Progenitor cell of endocrine pancreas (in vitro differentiated cells): ENCODE measurements at regions not wholly inside any gene's neighbourhood (a gene's known extent, or its start where the extent isn't known, plus 50 kb on each side); places are given as distances from the start of the nearest gene placed in this dataset.
"Not testable (repeated sequence)": the region's sequence is repeated elsewhere in the genome, so short reads cannot be mapped to it uniquely, and the experiment has no call there.

Experiments
- DNase-seq: peaks from one replicate; pipeline ENCODE4 v3.0.0; 2021; ENCODE audit warnings: low spot score; ENCODE audit not compliant: unreplicated experiment
- H3K27ac Mint-ChIP-seq: 2 replicates; pipeline ENCODE4 v1.8.0; 2021; ENCODE audit warnings: mild to moderate bottlenecking, moderate library complexity, mixed read lengths
- H3K27me3 Mint-ChIP-seq: 2 replicates; pipeline ENCODE4 v1.8.0; 2021; ENCODE audit warnings: mixed read lengths
- H3K36me3 Mint-ChIP-seq: 2 replicates; pipeline ENCODE4 v1.8.0; 2022; ENCODE audit warnings: mixed read lengths; ENCODE audit not compliant: insufficient read depth
- H3K4me1 Mint-ChIP-seq: 2 replicates; pipeline ENCODE4 v1.8.0; 2021; ENCODE audit warnings: low read depth, mixed read lengths
- H3K4me3 Mint-ChIP-seq: 2 replicates; pipeline ENCODE4 v1.8.0; 2021; ENCODE audit warnings: low read depth, mild to moderate bottlenecking, moderate library complexity, mixed read lengths
- H3K9me3 Mint-ChIP-seq: 2 replicates; pipeline ENCODE4 v1.8.0; 2021; ENCODE audit warnings: low read depth, mixed read lengths
- TF ChIP-seq, protein P1 (sequence below): fragments of 200-600 bp; sonication (generic); IDR thresholded peaks from one replicate; pipeline ENCODE4 v1.5.0; 2021; ENCODE audit warnings: antibody characterized with exemption, mild to moderate bottlenecking; ENCODE audit not compliant: unreplicated experiment

GRCh38 chr5:130402906-130403305, 498.6 kb downstream of the CHSY3 start:
- H3K4me3 Mint-ChIP-seq, result no peak overlapping the region
- H3K4me1 Mint-ChIP-seq, result peaks cover 3% of the 10 kb centered on the region
- DNase-seq, result no peak
- no peak overlapping the region for H3K27ac Mint-ChIP-seq
- TF ChIP-seq, protein P1, sequence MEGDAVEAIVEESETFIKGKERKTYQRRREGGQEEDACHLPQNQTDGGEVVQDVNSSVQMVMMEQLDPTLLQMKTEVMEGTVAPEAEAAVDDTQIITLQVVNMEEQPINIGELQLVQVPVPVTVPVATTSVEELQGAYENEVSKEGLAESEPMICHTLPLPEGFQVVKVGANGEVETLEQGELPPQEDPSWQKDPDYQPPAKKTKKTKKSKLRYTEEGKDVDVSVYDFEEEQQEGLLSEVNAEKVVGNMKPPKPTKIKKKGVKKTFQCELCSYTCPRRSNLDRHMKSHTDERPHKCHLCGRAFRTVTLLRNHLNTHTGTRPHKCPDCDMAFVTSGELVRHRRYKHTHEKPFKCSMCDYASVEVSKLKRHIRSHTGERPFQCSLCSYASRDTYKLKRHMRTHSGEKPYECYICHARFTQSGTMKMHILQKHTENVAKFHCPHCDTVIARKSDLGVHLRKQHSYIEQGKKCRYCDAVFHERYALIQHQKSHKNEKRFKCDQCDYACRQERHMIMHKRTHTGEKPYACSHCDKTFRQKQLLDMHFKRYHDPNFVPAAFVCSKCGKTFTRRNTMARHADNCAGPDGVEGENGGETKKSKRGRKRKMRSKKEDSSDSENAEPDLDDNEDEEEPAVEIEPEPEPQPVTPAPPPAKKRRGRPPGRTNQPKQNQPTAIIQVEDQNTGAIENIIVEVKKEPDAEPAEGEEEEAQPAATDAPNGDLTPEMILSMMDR, result no peak
- no peaks in the 10 kb centered on the region for H3K27me3 Mint-ChIP-seq
- H3K9me3 Mint-ChIP-seq, result peaks cover 11% of the 10 kb centered on the region
- H3K36me3 Mint-ChIP-seq, result peaks cover 2% of the 10 kb centered on the region

DNA sequence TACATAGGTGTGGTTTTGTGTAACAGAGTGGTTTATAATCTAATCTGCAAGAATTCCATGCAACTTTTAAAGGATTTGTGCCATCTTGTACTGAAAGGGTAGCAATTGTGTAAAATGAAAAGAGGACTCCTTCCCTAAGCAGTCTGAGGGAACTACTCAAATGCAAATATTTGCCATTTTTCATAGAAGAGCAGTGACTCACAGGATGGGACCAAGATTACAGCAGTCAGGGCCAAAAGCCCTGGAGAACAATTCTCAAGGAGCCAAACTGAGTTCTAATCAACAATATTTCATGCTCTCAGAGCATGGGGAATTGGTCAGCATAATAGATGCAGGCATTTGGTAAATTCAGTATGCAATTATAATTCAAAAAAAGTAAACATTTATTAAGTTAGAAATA, 495.8 kb downstream of the CHSY3 start:
- TF ChIP-seq, protein P1, result no peak
- H3K4me3 Mint-ChIP-seq, result no peak overlapping the region
- H3K36me3 Mint-ChIP-seq, result peaks cover 2% of the 10 kb centered on the region
- peaks cover 6% of the 10 kb centered on the region for H3K9me3 Mint-ChIP-seq
- no peak overlapping the region for H3K27ac Mint-ChIP-seq
- no peak for DNase-seq
- peaks cover 3% of the 10 kb centered on the region for H3K4me1 Mint-ChIP-seq
- no peaks in the 10 kb centered on the region for H3K27me3 Mint-ChIP-seq

GRCh38 chr5:130398825-130399224, 494.6 kb downstream of the CHSY3 start:
- Mint-ChIP-seq H3K36me3 (peaks cover 4% of the 10 kb centered on the region), H3K27ac (no peak overlapping the region), H3K4me3 (no peak overlapping the region), H3K4me1 (peaks cover 3% of the 10 kb centered on the region), H3K27me3 (no peaks in the 10 kb centered on the region), H3K9me3 (peaks cover 9% of the 10 kb centered on the region)
- TF ChIP-seq, protein P1, result no peak
- no peak for DNase-seq

DNA sequence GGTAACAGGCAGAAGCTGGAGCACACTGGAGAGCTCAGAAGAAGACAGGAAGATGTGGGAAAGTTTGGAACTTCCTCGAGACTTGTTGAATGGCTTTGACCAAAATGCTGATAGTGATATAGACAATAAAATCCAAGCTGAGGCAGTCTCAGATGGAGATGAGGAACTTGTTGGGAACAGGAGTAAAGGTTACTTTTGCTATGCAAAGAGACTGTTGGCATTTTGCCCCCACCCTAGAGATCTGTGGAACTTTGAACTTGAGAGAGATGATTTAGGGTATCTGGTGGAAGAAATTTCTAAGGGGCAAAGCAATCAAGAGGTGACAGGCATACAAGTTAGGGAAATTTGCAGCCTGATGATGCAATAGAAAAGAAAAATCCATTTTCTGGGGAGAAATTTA, 493.5 kb downstream of the CHSY3 start:
- not testable (repeated sequence) for H3K4me1 Mint-ChIP-seq, DNase-seq, H3K27ac Mint-ChIP-seq, H3K4me3 Mint-ChIP-seq, H3K36me3 Mint-ChIP-seq, H3K27me3 Mint-ChIP-seq
- H3K9me3 Mint-ChIP-seq, result peaks cover 17% of the 10 kb centered on the region

DNA sequence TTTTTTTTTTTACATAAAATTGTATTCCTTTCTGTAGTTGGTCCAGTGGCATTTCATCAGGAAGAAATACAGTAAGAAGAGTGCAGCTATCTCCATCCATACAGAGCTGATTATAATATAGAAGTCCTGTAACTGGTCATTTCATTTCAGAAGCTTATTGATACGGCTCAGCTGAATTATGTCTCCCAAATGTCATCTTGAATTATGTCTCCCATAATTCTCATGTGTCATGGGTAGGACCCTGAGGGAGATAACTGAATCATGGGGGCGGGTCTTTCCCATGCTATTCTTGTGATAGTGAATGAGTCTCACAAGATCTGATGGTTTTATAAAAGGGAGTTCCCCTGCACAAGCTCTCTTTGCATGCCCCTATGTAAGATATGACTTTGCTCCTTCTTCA, 492.9 kb downstream of the CHSY3 start:
- Mint-ChIP-seq H3K27ac (no peak overlapping the region), H3K9me3 (peaks cover 21% of the 10 kb centered on the region), H3K4me3 (no peak overlapping the region), H3K4me1 (peaks cover 5% of the 10 kb centered on the region), H3K27me3 (no peaks in the 10 kb centered on the region), H3K36me3 (peaks cover 9% of the 10 kb centered on the region)
- DNase-seq, result no peak
- TF ChIP-seq, protein P1, result no peak

GRCh38 chr5:130391727-130392264, 487.5 kb downstream of the CHSY3 start:
- peaks cover 11% of the 10 kb centered on the region for H3K36me3 Mint-ChIP-seq
- H3K9me3 Mint-ChIP-seq, result peaks cover 24% of the 10 kb centered on the region
- H3K4me3 Mint-ChIP-seq, DNase-seq, H3K4me1 Mint-ChIP-seq, H3K27me3 Mint-ChIP-seq: not testable (repeated sequence)
- peak overlapping the region; percentile 82 for H3K27ac Mint-ChIP-seq
